Small intestine (tissue), 7 donors: ENCODE measurements at regions not wholly inside any gene's neighbourhood (a gene's known extent, or its start where the extent isn't known, plus 50 kb on each side); places are given as distances from the start of the nearest gene placed in this dataset.

Experiments used
- DNase-seq, 2 donors: peaks; one replicate each; pipeline versions ENCODE4 v3.0.0 to v3.0.0-alpha.2; 2013
- FAIRE-seq: peaks from 2 replicates; lab custom pipeline; 2012; peaks lifted over from hg19 to GRCh38; lab: Jason Lieb, UNC
- H3K27ac ChIP-seq, 3 donors: one replicate each; pipeline ENCODE4 v1.5.1; 2013; ENCODE audit warnings: low read length in 2 of 3, mild to moderate bottlenecking in 2 of 3, control low read depth in 1 of 3, inconsistent platforms in 1 of 3, low read depth in 1 of 3, moderate library complexity in 1 of 3
- H3K27me3 ChIP-seq, 3 donors: one replicate each; pipeline ENCODE4 v1.6.1; 2013; ENCODE audit warnings: low read length in 3 of 3, inconsistent platforms in 1 of 3; ENCODE audit not compliant: control insufficient read depth in 3 of 3, insufficient read depth in 3 of 3
- H3K36me3 ChIP-seq, 3 donors: one replicate each; pipeline ENCODE4 v1.6.1; 2013; ENCODE audit warnings: low read length in 3 of 3, inconsistent platforms in 1 of 3, low read depth in 1 of 3, mild to moderate bottlenecking in 1 of 3, moderate library complexity in 1 of 3; ENCODE audit not compliant: control insufficient read depth in 3 of 3, insufficient read depth in 2 of 3
- H3K4me1 ChIP-seq, 3 donors: one replicate each; pipeline ENCODE4 v1.6.1; 2013; ENCODE audit warnings: low read length in 2 of 3, inconsistent platforms in 1 of 3, low read depth in 1 of 3, mild to moderate bottlenecking in 1 of 3, moderate library complexity in 1 of 3; ENCODE audit not compliant: control insufficient read depth in 3 of 3, insufficient read depth in 2 of 3
- H3K4me3 ChIP-seq, 3 donors: one replicate each; pipeline ENCODE4 v1.5.1; 2013; ENCODE audit warnings: low read length in 3 of 3, control low read depth in 1 of 3, inconsistent platforms in 1 of 3, low read depth in 1 of 3, mild to moderate bottlenecking in 1 of 3, moderate library complexity in 1 of 3
- H3K9me3 ChIP-seq, 2 donors: one replicate each; pipeline ENCODE4 v1.6.1; 2013; ENCODE audit warnings: low read depth in 1 of 2, low read length in 1 of 2; ENCODE audit not compliant: control insufficient read depth in 2 of 2, insufficient read depth in 1 of 2
- WGBS, 3 donors: extraction: QIAGEN DNeasy Blood & Tissue Kit; methylation state at CpG; one replicate each; pipeline ENCODE4 v1.1.7; 2013; 5-methylcytosine and 5-hydroxymethylcytosine counted together
- donor health status: healthy with polysubstance abuse.
- donor health status: control.
- donor health status: control.
- donor health status: Bipolar disorder and iron deficiency.
- donor health status: healthy.

DNA sequence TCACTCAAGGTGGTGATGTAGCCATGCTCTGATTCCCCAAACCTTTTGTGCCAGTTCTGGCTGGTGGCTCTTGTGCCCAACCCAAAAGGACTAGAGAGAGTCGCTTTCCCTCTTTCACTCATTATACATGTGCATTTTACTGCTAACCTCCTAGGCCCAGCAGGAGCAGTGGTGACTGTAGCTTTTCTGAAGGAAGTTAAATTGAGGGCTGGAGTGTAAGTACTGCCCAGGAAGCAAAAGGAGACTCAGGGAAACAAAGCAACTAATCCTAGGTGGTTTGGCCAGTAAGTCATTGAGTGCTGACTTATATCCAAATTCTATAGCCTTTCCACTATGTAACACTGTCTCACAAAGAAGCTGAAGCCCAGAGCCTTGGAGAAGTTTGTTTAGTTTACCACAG lies 194.4 kb upstream of the ZNF462 start:
- H3K4me3 ChIP-seq = no peak overlapping the region
- WGBS, 3 donors = 76 to 95% (median 82%) methylated on average over 1 of the region's 1 CpG
- no peaks in the 10 kb centered on the region for H3K36me3 ChIP-seq
- H3K27ac ChIP-seq = no peak overlapping the region
- no peaks in the 10 kb centered on the region for H3K9me3 ChIP-seq
- H3K4me1 ChIP-seq = no peaks in the 10 kb centered on the region
- DNase-seq = no peak
- no peaks in the 10 kb centered on the region for H3K27me3 ChIP-seq
- no peak for FAIRE-seq

DNA sequence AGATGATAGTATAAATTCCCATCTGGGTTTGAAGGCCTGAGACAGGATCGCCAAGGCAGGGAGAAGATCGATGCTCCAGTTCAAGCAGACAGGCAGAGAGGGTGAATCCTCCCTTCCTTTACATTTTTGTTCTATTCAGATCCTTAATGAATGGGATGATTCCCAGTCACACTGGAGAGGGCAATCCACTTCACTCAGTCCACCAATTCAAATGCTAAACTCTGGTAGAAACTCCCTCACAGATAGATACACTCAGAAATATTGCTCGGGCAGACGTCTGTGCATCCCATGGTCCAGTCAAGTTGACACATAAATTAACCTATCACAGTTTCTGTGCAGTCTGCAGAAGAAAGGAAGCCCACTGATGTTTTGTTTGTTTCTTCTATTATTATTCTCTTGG lies 193.1 kb upstream of the ZNF462 start:
- Histone ChIP-seq H3K4me3 (no peak overlapping the region), H3K27ac (no peak overlapping the region), H3K9me3 (no peaks in the 10 kb centered on the region), H3K36me3 (no peaks in the 10 kb centered on the region), H3K4me1 (no peaks in the 10 kb centered on the region), H3K27me3 (no peaks in the 10 kb centered on the region)
- DNase-seq (no peak), FAIRE-seq (no peak)
- WGBS, 3 donors = 90 to 94% (median 90%) methylated on average over 4 of the region's 4 CpGs

DNA sequence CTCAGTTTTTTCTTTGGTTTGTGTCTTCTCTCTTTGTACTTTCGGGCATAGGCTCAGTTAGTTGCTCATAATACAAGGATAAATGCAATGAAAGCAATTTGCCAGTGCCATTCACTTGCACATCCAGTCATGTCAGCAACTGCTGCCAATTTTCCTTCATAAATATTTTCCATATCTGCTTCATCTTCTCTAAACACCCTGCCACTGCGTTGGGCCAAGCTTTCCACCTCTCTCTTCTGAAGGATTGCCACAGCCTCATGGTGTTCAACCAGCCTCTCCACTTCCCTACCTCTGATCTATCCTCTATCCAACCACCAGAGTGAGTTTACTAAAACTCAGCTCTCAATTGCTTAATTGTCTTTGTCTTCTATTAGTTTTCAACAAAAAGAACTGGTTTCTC lies 192.5 kb upstream of the ZNF462 start:
- Histone ChIP-seq H3K4me3 (no peak overlapping the region), H3K4me1 (no peaks in the 10 kb centered on the region), H3K36me3 (no peaks in the 10 kb centered on the region), H3K27ac (no peak overlapping the region), H3K9me3 (no peaks in the 10 kb centered on the region), H3K27me3 (no peaks in the 10 kb centered on the region)
- FAIRE-seq (no peak), DNase-seq (no peak)
- WGBS, 3 donors = 41 to 73% (median 57%) methylated on average over 2 of the region's 2 CpGs

DNA sequence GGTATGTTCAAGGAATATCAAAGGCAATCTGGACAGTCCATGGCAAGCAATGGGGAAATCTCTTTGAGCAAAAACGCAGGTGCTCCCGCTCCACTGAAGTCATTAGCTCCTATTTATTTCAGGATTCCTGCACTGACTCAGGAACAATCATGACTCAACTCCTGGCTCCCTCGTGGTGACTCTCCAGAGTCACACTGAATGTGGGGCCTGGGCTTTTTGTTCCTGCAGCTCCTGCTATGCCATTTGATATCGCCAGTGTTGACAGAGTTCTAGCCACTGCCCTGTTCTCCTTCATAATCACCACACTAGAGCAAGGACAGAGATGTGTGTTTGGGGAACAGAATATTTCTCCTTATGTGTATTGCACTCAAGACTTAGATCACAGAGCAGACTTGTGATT lies 187.2 kb upstream of the ZNF462 start:
- WGBS, 3 donors = 76 to 84% (median 80%) methylated on average over 4 of the region's 4 CpGs
- Histone ChIP-seq H3K27me3 (no peaks in the 10 kb centered on the region), H3K9me3 (no peaks in the 10 kb centered on the region), H3K4me3 (no peak overlapping the region), H3K27ac (no peak overlapping the region), H3K36me3 (no peaks in the 10 kb centered on the region), H3K4me1 (no peaks in the 10 kb centered on the region)
- no peak for DNase-seq
- FAIRE-seq = no peak

DNA sequence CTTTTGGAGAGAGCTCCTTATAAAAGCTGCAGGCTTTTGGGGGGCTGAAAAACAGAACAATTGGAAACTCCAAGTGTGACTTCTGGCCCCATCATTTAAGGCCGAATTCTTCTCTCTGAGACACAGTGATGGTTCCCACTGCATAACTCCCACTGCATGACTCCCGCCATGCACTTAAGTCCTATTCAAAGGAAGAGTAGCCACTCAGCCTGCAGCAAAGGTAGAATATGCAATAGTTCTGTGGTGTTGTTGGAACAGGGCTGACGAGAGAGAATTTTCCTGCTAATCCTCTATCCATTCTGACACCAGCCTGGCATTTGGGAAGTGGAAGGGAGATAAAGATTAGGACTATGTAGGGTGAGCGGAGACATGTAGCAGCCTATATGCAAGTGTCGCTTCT lies 185.6 kb upstream of the ZNF462 start:
- H3K4me3 ChIP-seq = no peak overlapping the region
- H3K27me3 ChIP-seq = no peaks in the 10 kb centered on the region
- no peaks in the 10 kb centered on the region for H3K4me1 ChIP-seq
- no peak overlapping the region for H3K27ac ChIP-seq
- H3K36me3 ChIP-seq = no peaks in the 10 kb centered on the region
- no peak for DNase-seq
- FAIRE-seq = no peak
- 90 to 95% (median 94%) methylated on average over 5 of the region's 5 CpGs for WGBS, 3 donors
- H3K9me3 ChIP-seq = no peaks in the 10 kb centered on the region

DNA sequence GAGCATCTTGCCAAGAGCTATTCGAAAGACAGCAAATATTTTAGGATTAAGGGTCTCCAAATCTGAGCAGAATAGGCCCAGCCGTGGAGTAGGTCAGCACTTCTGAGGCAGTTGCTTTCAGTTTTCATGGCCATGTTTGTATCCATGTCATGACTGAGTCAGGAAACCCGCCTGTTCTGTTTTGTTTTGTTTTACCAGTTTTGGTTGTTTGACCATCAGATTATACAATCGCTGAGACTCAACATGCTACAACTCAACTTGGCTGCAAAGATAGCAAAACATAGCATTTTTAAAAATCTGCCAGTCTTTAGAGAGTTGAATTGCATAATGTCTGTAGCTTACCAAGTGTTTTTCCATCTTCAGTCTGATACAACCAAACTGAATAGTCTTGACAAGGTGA lies 185.1 kb upstream of the ZNF462 start:
- Histone ChIP-seq H3K4me1 (no peaks in the 10 kb centered on the region), H3K9me3 (no peaks in the 10 kb centered on the region), H3K27ac (no peak overlapping the region), H3K4me3 (no peak overlapping the region), H3K36me3 (no peaks in the 10 kb centered on the region), H3K27me3 (no peaks in the 10 kb centered on the region)
- no peak for DNase-seq
- WGBS, 3 donors = 79 to 85% (median 81%) methylated on average over 4 of the region's 4 CpGs
- no peak for FAIRE-seq

DNA sequence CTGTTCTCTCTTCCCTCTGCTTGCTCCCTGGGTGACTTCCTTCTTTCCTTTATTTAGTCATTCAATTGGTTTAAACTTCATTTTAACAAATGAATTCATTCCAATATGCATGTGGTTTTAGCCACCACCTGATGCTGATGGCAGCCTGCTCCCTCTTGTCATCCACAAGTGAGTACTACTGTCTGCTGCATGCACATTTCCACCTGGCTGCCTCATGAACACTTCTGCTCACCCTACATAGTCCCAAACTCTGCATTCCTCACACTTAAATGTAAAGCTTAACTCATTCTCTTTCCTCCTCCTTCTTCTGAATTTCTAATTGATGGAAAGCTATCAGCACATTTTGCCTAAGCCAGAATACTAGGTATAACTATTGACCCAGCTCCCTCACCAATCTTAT lies 184.7 kb upstream of the ZNF462 start:
- H3K9me3 ChIP-seq = no peaks in the 10 kb centered on the region
- no peak overlapping the region for H3K27ac ChIP-seq
- no peak for DNase-seq
- H3K36me3 ChIP-seq = no peaks in the 10 kb centered on the region
- no peak overlapping the region for H3K4me3 ChIP-seq
- H3K27me3 ChIP-seq = no peaks in the 10 kb centered on the region
- H3K4me1 ChIP-seq = no peaks in the 10 kb centered on the region
- no peak for FAIRE-seq

DNA sequence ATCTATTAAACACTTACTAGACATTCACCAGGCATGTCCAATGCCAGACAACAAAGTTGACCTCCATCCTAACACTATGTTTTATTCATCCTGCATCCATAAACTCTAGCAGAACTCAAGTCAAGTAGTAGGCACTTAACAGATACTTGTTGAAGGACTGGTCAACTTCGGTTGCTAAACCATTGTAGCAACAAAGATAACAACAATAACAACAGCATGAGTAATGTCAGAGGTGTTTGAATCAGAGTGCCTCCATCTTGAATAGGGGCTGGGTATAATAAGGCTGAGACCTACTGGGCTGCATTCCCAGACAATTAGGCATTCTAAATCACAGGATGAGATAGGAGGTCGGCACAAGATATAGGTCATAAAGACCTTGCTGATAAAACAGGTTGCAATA lies 180.5 kb upstream of the ZNF462 start:
- Histone ChIP-seq H3K27ac (no peak overlapping the region), H3K4me1 (no peaks in the 10 kb centered on the region), H3K27me3 (no peaks in the 10 kb centered on the region), H3K4me3 (no peak overlapping the region), H3K9me3 (no peaks in the 10 kb centered on the region), H3K36me3 (no peaks in the 10 kb centered on the region)
- 26 to 56% (median 46%) methylated on average over 2 of the region's 2 CpGs for WGBS, 3 donors
- FAIRE-seq (no peak), DNase-seq (no peak)

DNA sequence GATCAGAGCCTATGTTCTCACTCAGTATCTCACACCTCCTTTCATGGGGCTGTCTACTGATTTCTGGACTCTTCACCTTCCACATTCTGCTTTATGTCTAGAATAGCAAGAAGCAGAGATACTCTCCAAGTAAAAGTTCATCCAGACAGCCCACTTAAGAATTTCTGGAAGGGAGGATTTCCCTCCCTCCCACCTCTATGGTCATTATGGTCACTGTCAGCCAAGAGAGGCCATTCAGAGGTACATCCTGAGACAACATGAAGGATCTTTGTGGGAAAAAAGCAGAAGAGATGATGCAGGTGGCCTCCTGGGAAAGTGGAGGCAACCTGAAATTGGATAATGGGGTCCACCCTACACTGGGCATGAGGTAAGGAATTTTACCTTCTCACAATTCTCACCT lies 179.5 kb upstream of the ZNF462 start:
- FAIRE-seq = no peak
- Histone ChIP-seq H3K27me3 (no peaks in the 10 kb centered on the region), H3K36me3 (no peaks in the 10 kb centered on the region), H3K27ac (no peak overlapping the region), H3K4me3 (no peak overlapping the region), H3K4me1 (no peaks in the 10 kb centered on the region), H3K9me3 (no peaks in the 10 kb centered on the region)
- DNase-seq = no peak
